Mucosa of stomach (tissue), 1 donor: ENCODE measurements at regions not wholly inside any gene's neighbourhood (a gene's known extent, or its start where the extent isn't known, plus 50 kb on each side); places are given as distances from the start of the nearest gene placed in this dataset.

Source experiments
- H3K27me3 ChIP-seq: one replicate; pipeline ENCODE4 v1.7.0; 2013; ENCODE audit warnings: mild to moderate bottlenecking, low read length; ENCODE audit not compliant: control insufficient read depth, insufficient read depth
- H3K36me3 ChIP-seq: one replicate; pipeline ENCODE4 v1.7.0; 2013; ENCODE audit warnings: low read length; ENCODE audit not compliant: control insufficient read depth, insufficient read depth
- H3K4me1 ChIP-seq: one replicate; pipeline ENCODE4 v1.7.0; 2013; ENCODE audit warnings: mild to moderate bottlenecking, low read length; ENCODE audit not compliant: control insufficient read depth, insufficient read depth
- H3K4me3 ChIP-seq: one replicate; pipeline ENCODE4 v1.7.0; 2013; ENCODE audit warnings: low read length
- H3K9ac ChIP-seq: one replicate; pipeline ENCODE4 v1.7.0; 2013; ENCODE audit warnings: mild to moderate bottlenecking, low read length, moderate library complexity
- H3K9me3 ChIP-seq: one replicate; pipeline ENCODE4 v1.7.0; 2013; ENCODE audit warnings: mild to moderate bottlenecking, low read length, moderate library complexity; ENCODE audit not compliant: control insufficient read depth
- donor health status: Pancreatic carcinoma.

GRCh38 chr12:127445581-127446139, 821.3 kb upstream of the TMEM132C start:
- no peaks in the 10 kb centered on the region for H3K9me3 ChIP-seq
- H3K36me3 ChIP-seq, result no peaks in the 10 kb centered on the region
- H3K9ac ChIP-seq, result no peak overlapping the region
- no peaks in the 10 kb centered on the region for H3K27me3 ChIP-seq
- H3K4me1 ChIP-seq, result no peaks in the 10 kb centered on the region
- no peak overlapping the region for H3K4me3 ChIP-seq

- Histone ChIP-seq H3K4me1 (no peaks in the 10 kb centered on the region), H3K27me3 (peaks cover under 1% of the 10 kb centered on the region), H3K9me3 (no peaks in the 10 kb centered on the region), H3K9ac (no peak overlapping the region), H3K36me3 (no peaks in the 10 kb centered on the region), H3K4me3 (no peak overlapping the region)
Observed at GRCh38 chr12:127448906-127449305, 818.1 kb upstream of the TMEM132C start.

- no peak overlapping the region for H3K4me3 ChIP-seq
- H3K36me3 ChIP-seq, result no peaks in the 10 kb centered on the region
- peaks cover 20% of the 10 kb centered on the region for H3K27me3 ChIP-seq
- no peak overlapping the region for H3K9ac ChIP-seq
- no peaks in the 10 kb centered on the region for H3K9me3 ChIP-seq
- H3K4me1 ChIP-seq, result no peaks in the 10 kb centered on the region
Observed at GRCh38 chr12:127450826-127451225, 816.1 kb upstream of the TMEM132C start.

GRCh38 chr12:127455347-127456265, 811.4 kb upstream of the TMEM132C start:
- H3K9me3 ChIP-seq, result no peaks in the 10 kb centered on the region
- no peaks in the 10 kb centered on the region for H3K4me1 ChIP-seq
- H3K36me3 ChIP-seq, result no peaks in the 10 kb centered on the region
- H3K27me3 ChIP-seq, result peaks cover 28% of the 10 kb centered on the region
- H3K9ac ChIP-seq, result no peak overlapping the region
- no peak overlapping the region for H3K4me3 ChIP-seq

- H3K9me3 ChIP-seq, result no peaks in the 10 kb centered on the region
- no peaks in the 10 kb centered on the region for H3K36me3 ChIP-seq
- no peak overlapping the region for H3K9ac ChIP-seq
- no peaks in the 10 kb centered on the region for H3K4me1 ChIP-seq
- H3K27me3 ChIP-seq, result peaks cover 28% of the 10 kb centered on the region
- H3K4me3 ChIP-seq, result no peak overlapping the region
Observed at GRCh38 chr12:127457726-127458125, 809.2 kb upstream of the TMEM132C start.

GRCh38 chr12:127459166-127459565, 807.8 kb upstream of the TMEM132C start:
- H3K9ac ChIP-seq, result no peak overlapping the region
- peaks cover 25% of the 10 kb centered on the region for H3K27me3 ChIP-seq
- H3K4me3 ChIP-seq, result no peak overlapping the region
- no peaks in the 10 kb centered on the region for H3K4me1 ChIP-seq
- no peaks in the 10 kb centered on the region for H3K36me3 ChIP-seq
- no peaks in the 10 kb centered on the region for H3K9me3 ChIP-seq

GRCh38 chr12:127459687-127460086, 807.3 kb upstream of the TMEM132C start:
- Histone ChIP-seq H3K4me3 (no peak overlapping the region), H3K36me3 (no peaks in the 10 kb centered on the region), H3K4me1 (no peaks in the 10 kb centered on the region), H3K9me3 (no peaks in the 10 kb centered on the region), H3K27me3 (peaks cover 20% of the 10 kb centered on the region), H3K9ac (no peak overlapping the region)

- Histone ChIP-seq H3K4me3 (no peak overlapping the region), H3K36me3 (no peaks in the 10 kb centered on the region), H3K27me3 (no peaks in the 10 kb centered on the region), H3K4me1 (no peaks in the 10 kb centered on the region), H3K9ac (no peak overlapping the region), H3K9me3 (no peaks in the 10 kb centered on the region)
Observed at GRCh38 chr12:127463237-127463636, 803.7 kb upstream of the TMEM132C start.

- H3K27me3 ChIP-seq, result no peaks in the 10 kb centered on the region
Observed at GRCh38 chr12:127469331-127469730, 797.6 kb upstream of the TMEM132C start.

GRCh38 chr12:127473766-127474165, 793.2 kb upstream of the TMEM132C start:
- Histone ChIP-seq H3K27me3 (no peaks in the 10 kb centered on the region), H3K9me3 (no peaks in the 10 kb centered on the region), H3K4me3 (no peak overlapping the region), H3K4me1 (no peaks in the 10 kb centered on the region), H3K36me3 (no peaks in the 10 kb centered on the region), H3K9ac (no peak overlapping the region)

More at GRCh38 chr12:127469331-127469730, 797.6 kb upstream of the TMEM132C start:
- Histone ChIP-seq H3K9ac (no peak overlapping the region), H3K36me3 (no peaks in the 10 kb centered on the region), H3K4me3 (no peak overlapping the region), H3K9me3 (no peaks in the 10 kb centered on the region), H3K4me1 (no peaks in the 10 kb centered on the region)

- Histone ChIP-seq H3K9me3 (no peaks in the 10 kb centered on the region), H3K9ac (no peak overlapping the region), H3K4me3 (no peak overlapping the region), H3K4me1 (no peaks in the 10 kb centered on the region), H3K36me3 (no peaks in the 10 kb centered on the region), H3K27me3 (no peaks in the 10 kb centered on the region)
Observed at GRCh38 chr12:127479256-127479655, 787.7 kb upstream of the TMEM132C start.

GRCh38 chr12:127480775-127481314, 786.1 kb upstream of the TMEM132C start:
- H3K4me1 ChIP-seq, result peaks cover 2% of the 10 kb centered on the region
- H3K9me3 ChIP-seq, result no peaks in the 10 kb centered on the region
- no peak overlapping the region for H3K4me3 ChIP-seq
- no peaks in the 10 kb centered on the region for H3K27me3 ChIP-seq
- H3K9ac ChIP-seq, result no peak overlapping the region
- H3K36me3 ChIP-seq, result no peaks in the 10 kb centered on the region
